ENCODE measurements at regions not wholly inside any gene's neighbourhood (a gene's known extent, or its start where the extent isn't known, plus 50 kb on each side); places are given as distances from the start of the nearest gene placed in this dataset.

DNA sequence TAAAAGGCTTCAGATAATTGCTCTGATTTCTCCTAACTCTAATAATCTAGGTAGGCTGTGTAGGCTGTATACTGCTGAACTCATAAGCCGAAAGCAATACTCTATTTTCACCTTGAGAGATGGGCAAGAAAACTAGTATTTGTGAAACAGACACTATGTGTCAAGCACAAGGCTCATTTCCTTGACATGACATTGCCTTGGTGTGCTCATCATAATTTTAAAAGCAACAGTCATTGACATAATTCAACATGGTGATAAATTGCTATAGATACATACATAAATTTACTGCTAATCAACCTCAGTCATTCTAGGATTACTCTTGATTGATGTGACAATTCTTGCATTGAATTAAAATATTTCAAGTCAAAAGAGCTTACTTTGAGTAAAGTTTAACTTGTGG, 304.7 kb downstream of the CNTN3 start:
- no peak for DNase-seq
- no peak overlapping the region for H3K4me2 ChIP-seq
- TF ChIP-seq TEAD4 (IDR thresholded peaks at IDR 0.05; ENCODE audit: borderline replicate concordance, insufficient read depth) (no peak), FOXJ3 (CRISPR knock-in tag; IDR thresholded peaks at IDR 0.05) (no peak), CHD2 (IDR thresholded peaks at IDR 0.05; ENCODE audit: low read length, partially characterized antibody) (no peak), GATA2 (CRISPR knock-in tag; IDR thresholded peaks at IDR 0.05) (no peak), MXI1 (IDR thresholded peaks at IDR 0.05; ENCODE audit: low read depth, low read length) (no peak), NFIC (IDR thresholded peaks at IDR 0.05; ENCODE audit: borderline replicate concordance) (no peak), POLR2AphosphoS5 (IDR thresholded peaks at IDR 0.05; ENCODE audit: low read depth, low read length) (no peak), JUND (IDR thresholded peaks at IDR 0.05) (no peak), PBX3 (IDR thresholded peaks at IDR 0.05) (no peak)
- TF ChIP-seq, protein P1, sequence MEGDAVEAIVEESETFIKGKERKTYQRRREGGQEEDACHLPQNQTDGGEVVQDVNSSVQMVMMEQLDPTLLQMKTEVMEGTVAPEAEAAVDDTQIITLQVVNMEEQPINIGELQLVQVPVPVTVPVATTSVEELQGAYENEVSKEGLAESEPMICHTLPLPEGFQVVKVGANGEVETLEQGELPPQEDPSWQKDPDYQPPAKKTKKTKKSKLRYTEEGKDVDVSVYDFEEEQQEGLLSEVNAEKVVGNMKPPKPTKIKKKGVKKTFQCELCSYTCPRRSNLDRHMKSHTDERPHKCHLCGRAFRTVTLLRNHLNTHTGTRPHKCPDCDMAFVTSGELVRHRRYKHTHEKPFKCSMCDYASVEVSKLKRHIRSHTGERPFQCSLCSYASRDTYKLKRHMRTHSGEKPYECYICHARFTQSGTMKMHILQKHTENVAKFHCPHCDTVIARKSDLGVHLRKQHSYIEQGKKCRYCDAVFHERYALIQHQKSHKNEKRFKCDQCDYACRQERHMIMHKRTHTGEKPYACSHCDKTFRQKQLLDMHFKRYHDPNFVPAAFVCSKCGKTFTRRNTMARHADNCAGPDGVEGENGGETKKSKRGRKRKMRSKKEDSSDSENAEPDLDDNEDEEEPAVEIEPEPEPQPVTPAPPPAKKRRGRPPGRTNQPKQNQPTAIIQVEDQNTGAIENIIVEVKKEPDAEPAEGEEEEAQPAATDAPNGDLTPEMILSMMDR (IDR thresholded peaks at IDR 0.05), result no peak
- TF ChIP-seq, protein P2, sequence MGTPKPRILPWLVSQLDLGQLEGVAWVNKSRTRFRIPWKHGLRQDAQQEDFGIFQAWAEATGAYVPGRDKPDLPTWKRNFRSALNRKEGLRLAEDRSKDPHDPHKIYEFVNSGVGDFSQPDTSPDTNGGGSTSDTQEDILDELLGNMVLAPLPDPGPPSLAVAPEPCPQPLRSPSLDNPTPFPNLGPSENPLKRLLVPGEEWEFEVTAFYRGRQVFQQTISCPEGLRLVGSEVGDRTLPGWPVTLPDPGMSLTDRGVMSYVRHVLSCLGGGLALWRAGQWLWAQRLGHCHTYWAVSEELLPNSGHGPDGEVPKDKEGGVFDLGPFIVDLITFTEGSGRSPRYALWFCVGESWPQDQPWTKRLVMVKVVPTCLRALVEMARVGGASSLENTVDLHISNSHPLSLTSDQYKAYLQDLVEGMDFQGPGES (IDR thresholded peaks at IDR 0.05; ENCODE audit: low read depth, low read length), result no peak
- TF ChIP-seq, protein P3, sequence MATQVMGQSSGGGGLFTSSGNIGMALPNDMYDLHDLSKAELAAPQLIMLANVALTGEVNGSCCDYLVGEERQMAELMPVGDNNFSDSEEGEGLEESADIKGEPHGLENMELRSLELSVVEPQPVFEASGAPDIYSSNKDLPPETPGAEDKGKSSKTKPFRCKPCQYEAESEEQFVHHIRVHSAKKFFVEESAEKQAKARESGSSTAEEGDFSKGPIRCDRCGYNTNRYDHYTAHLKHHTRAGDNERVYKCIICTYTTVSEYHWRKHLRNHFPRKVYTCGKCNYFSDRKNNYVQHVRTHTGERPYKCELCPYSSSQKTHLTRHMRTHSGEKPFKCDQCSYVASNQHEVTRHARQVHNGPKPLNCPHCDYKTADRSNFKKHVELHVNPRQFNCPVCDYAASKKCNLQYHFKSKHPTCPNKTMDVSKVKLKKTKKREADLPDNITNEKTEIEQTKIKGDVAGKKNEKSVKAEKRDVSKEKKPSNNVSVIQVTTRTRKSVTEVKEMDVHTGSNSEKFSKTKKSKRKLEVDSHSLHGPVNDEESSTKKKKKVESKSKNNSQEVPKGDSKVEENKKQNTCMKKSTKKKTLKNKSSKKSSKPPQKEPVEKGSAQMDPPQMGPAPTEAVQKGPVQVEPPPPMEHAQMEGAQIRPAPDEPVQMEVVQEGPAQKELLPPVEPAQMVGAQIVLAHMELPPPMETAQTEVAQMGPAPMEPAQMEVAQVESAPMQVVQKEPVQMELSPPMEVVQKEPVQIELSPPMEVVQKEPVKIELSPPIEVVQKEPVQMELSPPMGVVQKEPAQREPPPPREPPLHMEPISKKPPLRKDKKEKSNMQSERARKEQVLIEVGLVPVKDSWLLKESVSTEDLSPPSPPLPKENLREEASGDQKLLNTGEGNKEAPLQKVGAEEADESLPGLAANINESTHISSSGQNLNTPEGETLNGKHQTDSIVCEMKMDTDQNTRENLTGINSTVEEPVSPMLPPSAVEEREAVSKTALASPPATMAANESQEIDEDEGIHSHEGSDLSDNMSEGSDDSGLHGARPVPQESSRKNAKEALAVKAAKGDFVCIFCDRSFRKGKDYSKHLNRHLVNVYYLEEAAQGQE (IDR thresholded peaks at IDR 0.05; ENCODE audit: low read depth, low read length), result no peak
- TF ChIP-seq, protein P4, sequence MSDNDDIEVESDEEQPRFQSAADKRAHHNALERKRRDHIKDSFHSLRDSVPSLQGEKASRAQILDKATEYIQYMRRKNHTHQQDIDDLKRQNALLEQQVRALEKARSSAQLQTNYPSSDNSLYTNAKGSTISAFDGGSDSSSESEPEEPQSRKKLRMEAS (IDR thresholded peaks at IDR 0.05; ENCODE audit: low read depth), result no peak
- ChIA-PET CTCF (no interaction called here), POLR2A (no interaction called here)
- no peaks in the 10 kb centered on the region for H3K9me3 ChIP-seq
- H3K4me1 ChIP-seq (ENCODE audit: control insufficient read depth in 1 of 2, insufficient read depth in 2 of 2, low read depth in 1 of 2, low read length in 1 of 2), result no peaks in the 10 kb centered on the region
- no peaks in the 10 kb centered on the region for H3K36me3 ChIP-seq (replicated peaks in 1 of 2; ENCODE audit: control insufficient read depth in 1 of 2, insufficient read depth in 2 of 2, low read length in 1 of 2)
- H4K20me1 ChIP-seq (ENCODE audit: insufficient read depth), result no peaks in the 10 kb centered on the region
- no peaks in the 10 kb centered on the region for H3F3A ChIP-seq (replicated peaks; ENCODE audit: insufficient read depth)
- H3K27me3 ChIP-seq (ENCODE audit: insufficient read depth), result no peaks in the 10 kb centered on the region
- no peaks in the 10 kb centered on the region for H3K79me2 ChIP-seq (ENCODE audit: insufficient read depth)
- H3K9ac ChIP-seq, result no peak overlapping the region
- H3K27ac ChIP-seq (ENCODE audit: low read depth in 2 of 2, low read length in 1 of 2), result no peak overlapping the region
- H3K4me3 ChIP-seq (ENCODE audit: low read depth in 2 of 2, low read length in 1 of 2), result no peak overlapping the region
- no peak overlapping the region for H2AFZ ChIP-seq (ENCODE audit: low read depth)
- H3K9me2 ChIP-seq, result no peaks in the 10 kb centered on the region
- 52% methylated on average over 1 of the region's 1 CpG for WGBS (ENCODE audit: low lambda C conversion rate)
